DMS 273 (cell line): ENCODE measurements at regions not wholly inside any gene's neighbourhood (a gene's known extent, or its start where the extent isn't known, plus 50 kb on each side); places are given as distances from the start of the nearest gene placed in this dataset.

Source experiments
- DNase-seq: peaks from one replicate; lab custom pipeline; 2025; ENCODE audit not compliant: unreplicated experiment; lab: John Stamatoyannopoulos, UW

DNA sequence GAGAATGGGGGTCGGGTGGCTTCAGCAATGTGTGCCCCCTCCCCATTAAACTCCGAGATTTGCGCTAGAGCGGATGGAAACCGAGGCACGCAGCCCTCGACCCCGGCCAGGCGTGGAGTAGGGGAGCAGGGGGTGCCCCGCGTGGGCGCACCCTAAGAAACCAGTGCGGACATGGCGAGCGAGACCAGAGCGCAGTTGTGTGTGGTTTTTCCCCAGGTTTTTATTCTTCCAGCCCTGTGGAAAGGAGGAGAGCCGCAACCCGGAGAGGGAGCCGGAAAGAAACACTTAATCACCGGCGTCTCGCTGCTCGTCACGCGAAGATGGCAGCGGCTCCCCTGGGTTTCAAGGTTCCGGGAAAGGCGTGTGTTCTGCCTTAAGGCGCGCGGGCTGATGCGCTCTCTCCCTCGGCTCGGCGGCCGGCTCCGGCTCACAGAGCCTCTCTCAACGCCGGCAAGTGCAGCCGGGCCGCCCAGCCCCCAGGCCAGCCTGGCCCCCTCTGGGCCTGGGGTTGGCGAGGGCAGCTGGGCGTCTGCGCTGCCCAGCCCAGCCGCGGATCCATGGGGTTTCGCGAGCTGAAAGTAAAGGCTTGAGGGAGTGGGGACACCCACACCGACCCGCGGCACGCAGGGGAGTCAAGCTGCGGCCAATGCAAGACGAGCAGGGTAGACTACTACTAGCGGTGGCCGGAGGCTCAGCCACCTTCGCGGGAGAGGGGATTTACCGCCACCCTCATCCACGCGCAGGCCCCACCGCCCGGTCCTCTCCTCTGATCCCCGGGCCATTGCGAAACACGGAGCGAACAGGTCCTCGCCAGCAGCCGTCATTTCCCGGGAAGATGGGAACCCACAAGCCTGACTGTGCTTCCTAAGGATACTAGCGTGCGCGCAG is 74.0 kb upstream of the BCOR start:
- DNase-seq, result peak; percentile 59

DNA sequence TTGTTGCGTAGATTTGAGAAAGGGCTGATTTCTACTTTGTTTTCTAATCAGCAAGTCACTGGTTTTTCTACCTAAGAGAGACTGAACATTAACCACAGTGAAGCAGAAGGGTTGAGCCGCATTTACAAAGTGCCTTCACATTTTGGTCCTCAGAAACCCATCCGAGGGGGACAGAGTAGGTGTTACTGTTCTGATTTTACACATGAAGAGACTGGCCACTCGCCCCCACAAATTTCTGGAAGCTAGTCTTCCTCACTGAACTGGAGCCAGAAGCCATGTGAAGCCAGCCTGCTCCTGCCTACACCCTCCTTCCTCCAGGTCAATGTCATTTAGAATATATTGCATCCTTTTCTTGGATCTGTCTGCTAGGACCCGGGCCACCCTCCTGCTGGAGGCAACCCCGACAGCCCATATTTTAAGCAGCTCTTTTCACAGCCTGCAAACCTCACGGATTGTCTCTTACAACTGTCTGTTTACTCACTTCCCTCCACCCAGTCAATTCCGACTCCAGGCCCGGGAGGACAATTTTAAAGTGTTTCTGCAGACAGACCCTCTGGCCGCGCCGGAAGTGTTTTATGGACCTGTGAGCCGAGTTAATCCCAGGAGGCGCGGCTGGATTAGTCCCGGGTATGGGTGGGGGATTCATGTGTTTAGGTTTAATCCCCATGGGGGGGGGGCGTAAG is 73.2 kb upstream of the BCOR start:
- no peak for DNase-seq

DNA sequence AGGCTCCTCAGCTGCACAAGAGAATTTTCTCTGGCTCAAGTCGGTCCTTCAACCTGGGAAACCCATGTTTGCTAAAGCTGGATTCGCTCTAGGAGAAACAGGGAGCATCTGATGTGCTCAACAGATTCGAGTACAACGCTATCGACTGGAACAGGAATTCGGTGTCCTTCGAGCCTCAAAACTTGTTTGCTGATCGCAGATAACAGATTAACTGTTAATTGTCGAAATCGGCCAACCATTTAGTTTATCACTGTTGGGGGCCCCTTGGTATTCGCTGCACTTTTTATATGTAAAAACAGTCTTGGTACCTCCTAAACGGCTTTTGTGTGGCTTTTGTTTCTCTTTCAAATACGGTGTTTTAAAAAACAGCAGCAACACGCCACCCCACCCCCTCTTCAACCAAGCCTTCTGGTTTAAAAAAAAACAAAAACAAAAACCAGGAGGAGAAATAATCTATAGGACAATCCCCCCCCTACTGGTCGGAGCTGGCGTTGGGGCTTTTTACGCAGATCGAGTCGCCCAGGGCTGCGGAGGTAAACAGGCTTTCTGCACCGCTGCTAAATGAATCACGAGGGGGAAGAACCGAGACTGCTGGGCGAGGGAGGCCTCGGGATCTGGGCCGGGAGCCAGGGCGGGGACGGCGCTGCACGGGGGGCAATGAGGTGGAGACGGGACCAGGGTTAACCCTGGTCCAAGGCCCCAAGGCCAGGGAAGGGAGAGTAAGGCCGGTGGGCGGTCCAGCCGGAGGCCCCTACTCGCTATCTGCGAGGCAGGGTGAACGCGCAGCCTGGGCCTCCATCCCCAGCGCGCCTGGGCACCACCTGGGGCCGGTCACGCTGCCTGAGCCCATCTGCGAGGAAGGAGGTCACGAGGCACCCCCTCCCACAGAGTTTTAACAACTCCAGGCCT is 71.7 kb upstream of the BCOR start:
- peak; percentile 86 for DNase-seq

DNA sequence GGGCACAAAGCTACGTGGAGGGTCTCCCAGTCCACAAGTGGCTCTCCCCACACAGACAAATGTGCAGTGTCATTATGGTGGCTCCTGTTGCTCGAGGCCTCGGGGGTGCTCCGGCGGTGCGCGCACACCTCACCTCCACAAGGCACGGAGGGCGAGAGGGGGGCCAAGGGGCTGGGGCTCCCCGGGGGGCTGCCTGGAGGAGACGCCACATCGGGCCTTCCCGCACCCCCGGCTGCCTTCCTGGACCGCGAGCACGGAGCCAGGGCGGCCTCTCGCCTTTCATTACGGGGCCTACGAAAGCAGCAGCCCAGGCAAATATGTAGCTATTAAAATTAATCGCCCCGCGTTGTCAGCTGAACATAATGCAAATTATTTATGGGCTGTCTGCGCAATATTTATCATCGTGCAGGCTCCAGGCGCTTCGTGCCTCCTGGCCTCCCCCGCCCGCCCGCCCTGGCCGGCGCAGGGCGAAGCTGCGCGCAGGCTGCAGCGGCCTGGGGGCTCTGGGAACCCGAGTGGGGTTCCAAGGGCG is 70.8 kb upstream of the BCOR start:
- DNase-seq, result no peak

DNA sequence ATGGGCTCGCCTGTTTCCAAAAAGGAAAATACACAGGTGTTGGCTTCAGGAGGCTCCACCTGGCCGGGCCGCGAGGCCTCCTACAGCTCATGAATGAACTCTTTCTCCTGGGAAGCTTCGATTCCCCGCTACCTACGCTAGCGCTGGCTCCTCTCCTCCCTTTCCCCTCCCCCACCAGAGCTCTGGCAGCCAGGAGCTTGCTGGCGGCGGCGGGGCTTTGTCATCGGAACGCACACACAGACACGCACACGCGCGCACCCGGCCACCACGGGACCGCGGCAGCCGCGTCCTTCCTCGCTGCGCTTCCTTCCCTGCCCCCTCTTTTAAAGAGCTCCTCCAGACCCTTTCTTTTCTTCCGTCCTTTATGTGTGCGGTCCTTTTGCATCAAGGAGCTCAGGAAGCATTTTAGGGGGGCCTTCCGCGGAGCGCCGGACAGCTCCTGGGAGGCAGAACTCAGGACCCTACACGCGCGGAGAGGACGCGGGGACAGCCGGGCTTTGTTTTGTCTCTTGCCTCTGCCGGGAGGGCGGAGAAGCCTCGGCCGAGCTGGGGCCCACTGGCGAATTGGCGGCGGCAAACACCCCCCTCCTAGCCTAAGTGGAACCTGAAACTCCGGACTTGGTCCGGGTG is 70.2 kb upstream of the BCOR start:
- DNase-seq, result no peak

DNA sequence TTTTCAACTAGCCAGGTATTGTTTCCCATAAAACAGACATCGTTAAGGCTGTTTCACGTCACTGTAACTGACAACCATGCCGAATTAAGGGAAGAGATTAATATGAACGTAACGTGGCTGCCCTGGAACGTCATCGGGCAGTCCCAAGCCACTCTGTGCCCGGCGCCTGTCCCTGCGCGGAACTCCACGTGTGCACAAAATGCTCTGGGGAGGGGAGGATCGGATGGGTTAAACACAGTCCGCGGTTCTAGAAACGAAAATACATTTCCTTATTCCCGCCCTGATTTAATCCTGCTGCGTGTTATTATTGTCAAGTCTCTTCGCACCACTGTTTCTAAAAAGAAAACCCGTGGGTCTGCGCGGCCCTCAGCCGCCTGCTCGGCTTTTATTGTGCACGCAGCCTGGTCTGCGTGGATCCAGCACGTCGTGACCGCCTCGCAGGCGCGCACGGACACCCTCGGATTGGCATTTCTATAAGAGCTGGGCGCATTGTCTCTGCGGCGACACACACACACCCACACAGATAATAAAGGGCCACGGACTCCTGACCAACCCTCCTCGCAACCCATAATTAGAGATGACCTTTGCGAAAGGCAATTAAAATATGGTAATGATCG is 69.6 kb upstream of the BCOR start:
- no peak for DNase-seq

DNA sequence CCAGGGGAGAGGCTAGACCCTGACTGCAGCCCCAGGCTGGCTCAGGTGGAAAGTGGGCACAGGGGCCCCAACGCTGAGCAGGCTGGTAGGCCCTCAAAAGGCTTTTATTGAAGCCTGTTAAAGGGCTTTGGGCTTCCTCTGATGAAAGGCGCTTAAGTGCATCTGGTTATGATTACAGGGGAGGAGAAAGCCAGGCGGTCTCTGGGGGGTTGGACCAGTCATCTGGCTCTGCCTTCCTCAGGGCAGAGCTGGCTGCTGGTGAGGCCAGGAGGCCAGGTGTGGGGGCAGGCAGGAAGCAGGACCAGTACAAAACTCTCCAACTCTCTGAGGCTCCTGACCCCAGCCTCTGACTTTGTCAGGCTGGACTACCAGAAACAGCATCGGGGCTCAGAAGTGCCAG is 68.8 kb upstream of the BCOR start:
- DNase-seq, result peak; percentile 77

DNA sequence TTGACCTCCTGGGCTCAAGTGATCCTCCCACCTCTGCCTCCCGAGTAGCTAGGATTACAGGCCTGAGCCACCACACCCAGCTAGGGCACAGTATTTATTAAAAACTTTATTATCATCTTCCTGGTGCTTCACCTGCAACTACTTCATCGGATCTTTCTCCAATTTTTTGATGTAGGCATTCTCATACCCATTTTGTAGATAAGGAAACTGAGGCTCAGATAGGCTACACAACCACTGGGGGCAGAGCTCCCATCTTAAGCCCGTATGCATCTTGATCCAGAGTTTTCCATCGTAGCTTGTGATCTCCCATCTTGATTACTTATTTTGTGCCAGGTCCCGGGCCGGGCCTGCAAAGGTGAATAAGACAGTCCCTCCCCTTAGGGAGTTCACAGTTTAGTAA is 68.1 kb upstream of the BCOR start:
- DNase-seq, result no peak

DNA sequence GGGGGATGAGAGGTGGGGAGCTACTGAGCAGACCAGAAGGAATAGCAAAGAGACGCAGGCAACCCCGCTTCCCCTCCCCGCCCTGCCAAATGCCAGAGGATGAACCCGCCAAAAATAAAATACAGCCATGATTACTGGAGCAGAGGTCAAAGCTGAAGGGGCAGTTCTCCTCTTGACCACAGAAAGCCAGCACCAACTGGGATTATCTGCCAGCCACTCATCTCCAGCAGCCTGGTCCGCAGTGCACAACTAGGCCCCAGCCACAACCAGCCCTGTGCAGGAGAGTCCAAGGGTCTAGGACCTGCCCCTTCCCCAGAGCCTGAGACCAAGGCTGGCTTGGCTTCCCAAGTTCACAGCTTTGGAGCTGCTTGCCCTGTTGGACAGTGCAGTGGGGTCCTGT is 67.4 kb upstream of the BCOR start:
- DNase-seq, result no peak

DNA sequence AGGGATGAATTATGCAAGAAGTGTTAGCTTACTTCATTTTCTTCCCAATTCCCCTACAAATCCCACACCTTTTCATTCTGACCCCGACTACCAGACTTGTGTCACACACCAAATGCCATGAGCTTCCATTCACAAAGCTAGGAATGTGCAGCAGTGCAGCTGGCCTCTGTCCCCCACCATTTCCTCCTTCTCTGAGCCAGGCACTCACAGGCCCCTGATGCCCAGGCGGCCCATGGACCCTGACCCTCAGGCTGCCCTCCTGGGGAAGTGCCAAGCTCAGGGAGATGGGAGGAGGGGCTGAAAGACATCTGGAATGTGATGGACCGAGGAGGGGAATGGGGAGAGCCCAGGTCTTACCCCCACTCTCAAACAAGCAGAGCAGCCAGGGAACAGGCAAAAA is 67.0 kb upstream of the BCOR start:
- DNase-seq, result no peak

DNA sequence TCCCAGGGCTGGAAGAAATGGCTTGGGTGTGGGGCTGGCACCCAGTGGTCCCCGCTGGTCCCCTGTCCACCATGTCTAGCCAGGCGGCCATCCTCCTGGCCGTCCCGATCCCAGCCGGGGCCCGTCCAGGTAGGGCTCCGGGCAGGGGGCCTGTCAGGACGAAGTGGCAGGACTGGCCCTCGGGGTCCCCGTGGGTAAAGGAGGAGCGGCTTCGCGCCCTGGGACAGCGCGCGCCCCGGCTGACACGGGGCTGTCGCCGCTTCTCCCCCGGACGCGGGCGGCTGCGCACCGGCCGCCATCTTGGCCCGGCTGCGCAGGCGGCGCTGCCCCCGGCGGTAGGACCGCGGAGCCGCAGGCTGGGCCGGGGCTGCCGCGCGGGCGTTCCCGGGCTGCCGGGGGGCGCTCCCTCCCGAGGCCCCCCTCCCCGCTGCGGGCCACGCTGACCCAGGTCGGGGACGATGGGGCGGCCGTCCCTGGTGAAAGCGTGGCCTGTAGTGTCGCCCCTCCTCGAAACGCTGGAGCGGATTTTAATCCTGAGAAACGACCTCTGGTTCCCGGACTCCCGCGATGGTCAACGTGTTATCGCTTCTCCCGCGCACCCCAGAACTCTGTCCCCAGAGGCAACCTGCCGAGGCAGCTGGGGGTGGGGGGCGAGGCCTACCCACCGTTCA is 60.4 kb upstream of the BCOR start:
- peak; percentile 74 for DNase-seq

DNA sequence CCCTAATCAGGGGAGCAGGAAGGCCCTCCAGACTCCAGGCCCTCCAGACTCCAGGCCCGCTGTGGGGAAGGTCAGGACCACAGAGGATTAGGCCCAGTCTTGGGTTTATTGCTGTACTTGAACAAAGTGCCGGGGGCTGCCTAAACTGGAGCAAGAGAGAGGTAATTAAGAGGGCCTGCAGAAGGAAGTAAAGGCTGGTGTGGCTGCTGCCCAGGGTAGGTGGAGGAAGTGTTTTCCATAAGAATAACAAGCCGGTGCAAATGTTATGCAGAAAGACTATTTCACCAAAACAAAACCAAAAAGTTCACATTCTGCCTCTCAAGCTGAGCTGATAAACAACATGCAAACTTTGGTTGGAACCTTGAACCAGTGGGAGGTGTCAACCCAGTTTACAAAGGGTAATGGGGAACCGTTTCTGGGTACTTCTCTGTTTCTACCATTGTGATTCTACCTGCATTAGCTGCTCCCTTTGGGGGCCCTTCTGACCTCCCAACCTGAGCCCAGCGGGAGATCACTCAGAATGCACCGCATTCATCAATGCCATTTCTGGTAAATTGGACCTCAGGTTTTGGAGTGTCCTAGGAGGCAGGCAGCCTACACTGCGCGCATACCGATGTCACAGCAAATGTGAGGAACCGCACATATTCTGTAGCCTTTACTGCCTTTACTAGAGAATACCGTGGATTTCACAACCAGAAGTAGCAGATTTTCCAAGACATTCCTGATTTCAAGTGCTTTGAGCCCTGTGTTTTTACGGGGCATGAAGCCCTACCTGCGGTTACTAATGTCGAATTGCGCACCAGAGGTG is 59.7 kb upstream of the BCOR start:
- no peak for DNase-seq

DNA sequence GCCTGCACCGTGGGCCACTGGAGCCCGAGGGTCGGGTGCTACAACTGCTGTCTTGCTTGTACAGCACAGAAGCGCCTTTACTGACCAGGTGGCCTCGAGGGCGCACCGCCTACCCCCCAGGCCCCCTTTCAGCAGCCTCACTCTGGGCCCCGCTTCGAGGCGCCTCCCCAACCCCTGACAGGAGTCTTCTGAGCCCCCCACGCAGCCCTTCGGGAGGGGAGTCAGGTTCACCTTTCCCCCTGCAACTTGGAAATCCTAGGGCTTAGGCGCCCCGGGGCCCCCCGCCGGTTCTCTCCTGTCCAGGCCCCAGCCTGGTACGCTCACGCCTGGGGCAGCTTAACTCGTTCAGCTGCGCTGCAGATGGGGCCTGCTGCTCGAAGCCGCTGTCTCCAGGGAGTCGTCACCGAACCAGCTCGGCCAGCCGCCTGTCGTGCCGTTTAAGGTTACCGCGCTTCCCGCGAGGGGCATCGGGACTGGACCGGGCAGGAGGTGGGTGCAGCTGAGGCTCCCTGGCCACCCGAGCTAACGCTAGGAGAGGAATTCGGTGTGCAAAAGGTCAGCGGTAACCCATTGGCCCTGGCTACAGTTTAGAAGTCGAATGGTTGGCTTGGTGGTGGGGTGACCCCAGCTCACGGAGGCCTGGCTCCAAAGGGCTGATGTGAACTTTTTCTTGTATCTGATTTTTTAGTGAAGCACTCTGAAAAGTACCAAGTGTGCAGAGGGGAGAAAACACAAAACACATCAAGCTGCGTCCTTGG is 58.9 kb upstream of the BCOR start:
- DNase-seq, result no peak

DNA sequence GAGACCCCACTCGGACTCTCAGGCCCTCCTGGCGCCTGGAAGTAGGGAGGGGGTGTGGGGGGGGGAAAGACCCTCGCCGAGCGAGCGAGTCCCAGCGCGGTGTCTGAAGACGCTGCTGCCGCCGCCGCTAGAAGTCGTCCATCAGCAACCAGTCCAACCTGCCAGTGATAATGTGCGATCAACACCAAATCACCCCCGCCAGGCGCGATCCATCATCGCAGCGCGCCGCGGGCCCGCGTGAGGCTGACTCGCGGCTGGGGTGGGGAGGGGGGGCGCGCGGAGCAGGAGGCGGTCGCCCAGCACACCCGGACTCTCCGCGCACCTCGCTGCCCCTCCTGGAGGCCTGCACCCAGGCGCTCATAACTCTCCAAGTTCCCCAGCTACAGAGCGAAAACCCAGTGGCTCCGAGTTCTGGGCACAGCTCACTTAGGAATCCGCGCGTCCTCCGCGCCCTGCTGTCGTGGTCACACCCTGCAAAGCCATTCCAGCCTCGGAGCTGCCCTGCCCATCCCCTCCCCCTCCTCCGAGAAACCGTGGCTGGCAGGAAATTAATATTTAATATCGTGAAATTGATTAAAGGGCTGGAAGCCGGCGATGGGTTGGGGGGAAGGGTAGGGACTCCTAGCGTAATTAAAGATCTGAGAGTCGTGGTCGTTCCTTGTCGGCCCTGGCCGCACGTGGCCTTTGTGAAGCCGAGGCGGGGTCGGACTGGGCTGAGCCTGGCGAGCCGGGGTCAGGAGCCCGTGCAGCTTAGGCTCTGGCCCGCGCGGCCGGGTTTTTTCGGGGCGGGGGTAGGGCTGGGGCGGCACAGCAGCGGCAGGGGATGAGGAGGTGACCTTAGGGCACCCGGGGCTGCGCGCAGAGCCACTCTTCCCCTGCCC is 58.1 kb upstream of the BCOR start:
- no peak for DNase-seq

DNA sequence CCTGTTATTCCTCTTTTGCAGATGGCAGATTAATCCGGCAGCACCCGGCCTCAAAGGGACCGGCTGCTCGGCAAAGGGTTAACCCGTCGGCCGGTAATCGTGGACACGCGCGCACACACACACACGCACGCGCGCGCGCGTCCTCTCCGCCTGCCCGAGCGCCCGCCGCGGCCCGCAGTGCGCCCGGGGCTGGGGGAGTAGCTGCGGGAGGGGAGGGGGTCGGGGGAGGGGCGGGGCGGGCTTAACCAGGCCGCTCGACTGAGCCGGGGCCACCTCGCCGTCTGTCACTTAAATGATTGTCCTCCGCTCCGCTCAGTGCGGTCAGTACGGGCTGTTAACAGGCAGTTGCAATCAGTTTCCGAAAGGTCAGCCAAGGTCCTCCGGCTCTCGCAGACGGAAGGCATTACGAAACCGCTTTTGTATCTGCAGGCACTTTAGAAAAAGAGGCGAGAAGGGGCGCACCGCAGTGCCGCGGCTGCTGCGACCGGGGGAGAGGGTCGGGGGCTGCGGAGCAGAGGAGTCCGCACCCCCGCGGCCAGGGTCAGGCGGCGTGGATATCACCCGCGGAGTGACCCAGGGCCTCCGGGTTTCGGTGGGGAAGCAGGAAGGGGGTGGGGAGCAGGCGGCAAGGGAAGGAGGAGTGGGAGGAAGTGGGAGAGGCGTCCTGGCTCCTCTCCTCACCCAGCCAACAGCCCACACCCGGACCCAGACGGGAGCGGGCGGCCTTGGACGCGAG is 57.3 kb upstream of the BCOR start:
- DNase-seq, result peak; percentile 85

DNA sequence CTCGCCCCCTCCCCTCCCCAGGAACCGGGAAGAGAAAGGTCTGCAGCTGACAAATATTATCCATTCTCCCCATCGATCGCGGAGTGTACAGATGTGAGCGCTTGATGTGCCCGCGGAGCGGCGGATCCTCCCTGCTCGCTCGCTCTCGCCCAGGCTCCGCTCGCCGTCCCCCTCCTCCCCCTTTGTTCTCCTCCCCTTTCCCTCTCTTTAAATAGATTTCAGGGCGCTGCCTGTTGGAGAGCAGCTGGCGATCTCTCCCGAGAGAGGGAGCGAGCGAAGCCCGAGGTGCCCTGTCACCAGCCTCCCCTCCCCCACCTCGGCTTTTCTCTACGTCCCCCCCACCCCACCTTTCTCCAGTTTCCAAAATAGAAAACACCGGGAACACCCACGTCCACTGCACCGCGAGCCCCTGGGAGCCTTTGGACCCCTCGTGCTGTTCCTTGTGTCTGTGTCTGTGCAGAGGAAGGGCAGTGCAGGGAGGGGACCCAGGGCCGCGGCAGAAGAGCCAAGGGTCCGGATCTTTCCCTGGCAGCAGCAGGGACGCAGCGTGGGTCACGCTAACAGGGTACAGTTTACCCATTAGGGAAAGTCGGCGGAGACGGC is 56.6 kb upstream of the BCOR start:
- DNase-seq, result peak; percentile 86
